ENCODE measurements at regions not wholly inside any gene's neighbourhood (a gene's known extent, or its start where the extent isn't known, plus 50 kb on each side); places are given as distances from the start of the nearest gene placed in this dataset. TPM values are rescaled to one million over a fixed set of nuclear protein-coding genes. Genes with fewer than 3 reads are reported as not detected.

- ATAC-seq (no peak), DNase-seq (no peak)
- no peaks in the 10 kb centered on the region for H3K4me1 ChIP-seq
- no peaks in the 10 kb centered on the region for H3K36me3 ChIP-seq (replicated peaks in 1 of 2; ENCODE audit: insufficient read depth in 1 of 2, low read depth in 2 of 2)
- H3K27me3 ChIP-seq, result no peaks in the 10 kb centered on the region
- intact Hi-C loops (cut with DNase I), result no loop called here
- H3K4me3 ChIP-seq, result no peak overlapping the region
- no peak overlapping the region for H3K27ac ChIP-seq
- WGBS, 2 donors, result 74 to 75% methylated on average over 3 of the region's 3 CpGs
- H3K9me3 ChIP-seq, result no peaks in the 10 kb centered on the region
- TF ChIP-seq, protein P1, sequence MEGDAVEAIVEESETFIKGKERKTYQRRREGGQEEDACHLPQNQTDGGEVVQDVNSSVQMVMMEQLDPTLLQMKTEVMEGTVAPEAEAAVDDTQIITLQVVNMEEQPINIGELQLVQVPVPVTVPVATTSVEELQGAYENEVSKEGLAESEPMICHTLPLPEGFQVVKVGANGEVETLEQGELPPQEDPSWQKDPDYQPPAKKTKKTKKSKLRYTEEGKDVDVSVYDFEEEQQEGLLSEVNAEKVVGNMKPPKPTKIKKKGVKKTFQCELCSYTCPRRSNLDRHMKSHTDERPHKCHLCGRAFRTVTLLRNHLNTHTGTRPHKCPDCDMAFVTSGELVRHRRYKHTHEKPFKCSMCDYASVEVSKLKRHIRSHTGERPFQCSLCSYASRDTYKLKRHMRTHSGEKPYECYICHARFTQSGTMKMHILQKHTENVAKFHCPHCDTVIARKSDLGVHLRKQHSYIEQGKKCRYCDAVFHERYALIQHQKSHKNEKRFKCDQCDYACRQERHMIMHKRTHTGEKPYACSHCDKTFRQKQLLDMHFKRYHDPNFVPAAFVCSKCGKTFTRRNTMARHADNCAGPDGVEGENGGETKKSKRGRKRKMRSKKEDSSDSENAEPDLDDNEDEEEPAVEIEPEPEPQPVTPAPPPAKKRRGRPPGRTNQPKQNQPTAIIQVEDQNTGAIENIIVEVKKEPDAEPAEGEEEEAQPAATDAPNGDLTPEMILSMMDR (IDR thresholded peaks at IDR 0.05), result no peak
- TF ChIP-seq POLR2A (IDR thresholded peaks at IDR 0.05), result no peak
Observed at GRCh38 chr11:122167100-122167499, 51.1 kb upstream of the BLID start.

- intact Hi-C loops (cut with DNase I), result no loop called here
- no peak for TF ChIP-seq POLR2A (IDR thresholded peaks at IDR 0.05)
- TF ChIP-seq, protein P1 (IDR thresholded peaks at IDR 0.05), result no peak
- no peak for ATAC-seq
Observed at GRCh38 chr11:122165607-122166371, 49.8 kb upstream of the BLID start.

More at GRCh38 chr11:122165607-122166371, 49.8 kb upstream of the BLID start:
- Histone ChIP-seq H3K27ac (no peak overlapping the region), H3K4me1 (no peaks in the 10 kb centered on the region), H3K36me3 (replicated peaks in 1 of 2; ENCODE audit: insufficient read depth in 1 of 2, low read depth in 2 of 2) (no peaks in the 10 kb centered on the region), H3K27me3 (no peaks in the 10 kb centered on the region), H3K4me3 (no peak overlapping the region), H3K9me3 (no peaks in the 10 kb centered on the region)
- 68 to 85% methylated on average over 7 of the region's 7 CpGs for WGBS, 2 donors
- DNase-seq, result no peak

Small RNA genes in the stretch of these regions (small RNA-seq; reads per million reads assigned to genes)
- not detected for gene RNU4ATAC10P
- gene RNU4ATAC5P, result not detected
- gene RNU6-592P, result not detected

Data from body of pancreas (tissue), 4 donors.